CD4-positive, alpha-beta T cell (primary cell): ENCODE measurements at regions not wholly inside any gene's neighbourhood (a gene's known extent, or its start where the extent isn't known, plus 50 kb on each side); places are given as distances from the start of the nearest gene placed in this dataset.

ENCODE experiments used
- ATAC-seq: fragments of 200-7000 bp; cut with Tn5 transposase; one replicate; pipeline ENCODE4 v1.10.0; 2022; ENCODE audit warnings: mild to moderate bottlenecking; ENCODE audit not compliant: poor library complexity
- CTCF ChIA-PET: fragments of 350-600 bp; sonication (Branson Sonifier 250); formaldehyde crosslinking; loops from one replicate; lab custom pipeline; 2021; ENCODE audit warnings: antibody characterized with exemption, inconsistent platforms; lab: Charles Lee
- POLR2A ChIA-PET: fragments of 350-600 bp; sonication (Branson Sonifier 250); formaldehyde crosslinking; loops from one replicate; lab custom pipeline; 2021; ENCODE audit warnings: antibody characterized with exemption, inconsistent platforms; lab: Charles Lee
- DNase-seq, 14 experiments: peaks; one replicate each; pipeline ENCODE4 v3.0.0-alpha.2; 2013 to 2020; ENCODE audit warnings: mixed read lengths in 2 of 14
- H3K27ac ChIP-seq, 2 donors: one replicate each; pipeline versions ENCODE4 v1.5.1 to v1.7.0; 2013; ENCODE audit warnings: low read length in 2 of 2, low read depth in 1 of 2, mild to moderate bottlenecking in 1 of 2
- H3K27me3 ChIP-seq, 2 experiments: 1 replicate in 1 of 2; 2 replicates in 1 of 2; pipeline versions ENCODE4 v1.6.1 to v1.7.0; 2013; ENCODE audit warnings: low read length in 2 of 2, control low read depth in 1 of 2, mild to moderate bottlenecking in 1 of 2, moderate library complexity in 1 of 2; ENCODE audit not compliant: insufficient read depth in 2 of 2, control insufficient read depth in 1 of 2
- H3K36me3 ChIP-seq: one replicate; pipeline ENCODE4 v1.6.1; 2013; ENCODE audit warnings: low read length, control low read depth; ENCODE audit not compliant: insufficient read depth
- H3K4me1 ChIP-seq: one replicate; pipeline ENCODE4 v1.6.1; 2013; ENCODE audit warnings: low read length, control low read depth; ENCODE audit not compliant: insufficient read depth
- H3K4me3 ChIP-seq: one replicate; pipeline ENCODE4 v1.5.1; 2013; ENCODE audit warnings: mild to moderate bottlenecking, low read length, moderate library complexity
- H3K9me3 ChIP-seq, 2 experiments: 1 replicate in 1 of 2; 2 replicates in 1 of 2; pipeline versions ENCODE4 v1.6.1 to v1.7.0; 2013; ENCODE audit warnings: low read length in 2 of 2, mild to moderate bottlenecking in 2 of 2, control low read depth in 1 of 2, moderate library complexity in 1 of 2; ENCODE audit not compliant: control insufficient read depth in 1 of 2, insufficient read depth in 1 of 2
- H3K27ac Mint-ChIP-seq: one replicate; pipeline ENCODE4 v1.8.0; 2020; ENCODE audit warnings: mixed read lengths
- H3K27me3 Mint-ChIP-seq: one replicate; pipeline ENCODE4 v1.8.0; 2021; ENCODE audit warnings: mixed read lengths
- H3K36me3 Mint-ChIP-seq: one replicate; pipeline ENCODE4 v1.8.0; 2021; ENCODE audit warnings: low read depth, mixed read lengths
- H3K4me1 Mint-ChIP-seq: one replicate; pipeline ENCODE4 v1.8.0; 2021; ENCODE audit warnings: low read depth, mixed read lengths
- H3K4me3 Mint-ChIP-seq: one replicate; pipeline ENCODE4 v1.8.0; 2020; ENCODE audit warnings: mild to moderate bottlenecking, mixed read lengths
- H3K9me3 Mint-ChIP-seq: one replicate; pipeline ENCODE4 v1.8.0; 2020; ENCODE audit warnings: mixed read lengths
- intact Hi-C, 2 experiments: fragments of 100-400 bp; cut with DNase I in 1 of 2; cut with micrococcal nuclease in 1 of 2; formaldehyde crosslinking; loops; one replicate each; pipeline versions ENCODE4 v1.15.1 to v1.9.0; 2023 to 2025; cut with DNase I, micrococcal nuclease
- TF ChIP-seq, protein P1 (sequence below): fragments of 200-600 bp; IDR thresholded peaks from one replicate; pipeline ENCODE4 v1.8.0; 2022; ENCODE audit warnings: antibody characterized with exemption, mild to moderate bottlenecking

GRCh38 chr18:26794230-26795101 lies 71.0 kb downstream of the AQP4 start:
- Mint-ChIP-seq H3K36me3 (no peaks in the 10 kb centered on the region), H3K4me1 (no peaks in the 10 kb centered on the region), H3K4me3 (no peak overlapping the region), H3K9me3 (peaks cover 10% of the 10 kb centered on the region), H3K27me3 (no peaks in the 10 kb centered on the region), H3K27ac (no peak overlapping the region)
- intact Hi-C loops, result no loop called here
- ATAC-seq (no peak), DNase-seq (no peak)
- Histone ChIP-seq H3K4me1 (no peaks in the 10 kb centered on the region), H3K27ac (no peak overlapping the region), H3K27me3 (no peaks in the 10 kb centered on the region), H3K4me3 (no peak overlapping the region), H3K9me3 (no peaks in the 10 kb centered on the region), H3K36me3 (no peaks in the 10 kb centered on the region)
- CTCF ChIA-PET, result no interaction called here
- POLR2A ChIA-PET, result no interaction called here
- TF ChIP-seq, protein P1, sequence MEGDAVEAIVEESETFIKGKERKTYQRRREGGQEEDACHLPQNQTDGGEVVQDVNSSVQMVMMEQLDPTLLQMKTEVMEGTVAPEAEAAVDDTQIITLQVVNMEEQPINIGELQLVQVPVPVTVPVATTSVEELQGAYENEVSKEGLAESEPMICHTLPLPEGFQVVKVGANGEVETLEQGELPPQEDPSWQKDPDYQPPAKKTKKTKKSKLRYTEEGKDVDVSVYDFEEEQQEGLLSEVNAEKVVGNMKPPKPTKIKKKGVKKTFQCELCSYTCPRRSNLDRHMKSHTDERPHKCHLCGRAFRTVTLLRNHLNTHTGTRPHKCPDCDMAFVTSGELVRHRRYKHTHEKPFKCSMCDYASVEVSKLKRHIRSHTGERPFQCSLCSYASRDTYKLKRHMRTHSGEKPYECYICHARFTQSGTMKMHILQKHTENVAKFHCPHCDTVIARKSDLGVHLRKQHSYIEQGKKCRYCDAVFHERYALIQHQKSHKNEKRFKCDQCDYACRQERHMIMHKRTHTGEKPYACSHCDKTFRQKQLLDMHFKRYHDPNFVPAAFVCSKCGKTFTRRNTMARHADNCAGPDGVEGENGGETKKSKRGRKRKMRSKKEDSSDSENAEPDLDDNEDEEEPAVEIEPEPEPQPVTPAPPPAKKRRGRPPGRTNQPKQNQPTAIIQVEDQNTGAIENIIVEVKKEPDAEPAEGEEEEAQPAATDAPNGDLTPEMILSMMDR, result no peak

DNA sequence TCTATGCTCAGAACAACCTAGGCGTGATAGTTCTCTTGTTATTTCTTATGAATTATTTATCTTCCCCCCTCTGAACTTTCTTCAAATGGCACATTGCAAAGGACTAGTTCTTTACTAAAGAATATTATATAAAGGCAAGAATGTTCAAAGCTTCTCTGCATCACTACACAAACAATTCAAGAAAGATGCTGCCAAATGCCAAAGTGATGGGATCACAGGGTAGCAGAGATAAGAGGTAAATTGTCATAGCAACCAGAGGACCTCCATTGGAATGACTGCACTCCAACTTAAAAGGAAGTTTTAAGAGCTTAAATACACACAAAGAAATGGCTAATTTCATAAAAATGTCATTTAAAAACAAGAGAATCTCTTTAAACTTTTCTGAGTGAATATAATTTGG lies 72.8 kb downstream of the AQP4 start:
- H3K27ac ChIP-seq, result no peak overlapping the region
- ChIA-PET CTCF (no interaction called here), POLR2A (no interaction called here)
- intact Hi-C loops, result no loop called here
- TF ChIP-seq, protein P1, result no peak
- no peaks in the 10 kb centered on the region for H3K4me1 ChIP-seq
- no peak overlapping the region for H3K4me3 ChIP-seq
- no peak overlapping the region for H3K27ac Mint-ChIP-seq
- no peaks in the 10 kb centered on the region for H3K4me1 Mint-ChIP-seq
- no peaks in the 10 kb centered on the region for H3K36me3 ChIP-seq
- ATAC-seq (no peak), DNase-seq (no peak)
- no peaks in the 10 kb centered on the region for H3K27me3 Mint-ChIP-seq
- H3K9me3 ChIP-seq, result no peaks in the 10 kb centered on the region
- no peak overlapping the region for H3K4me3 Mint-ChIP-seq
- peaks cover 2% of the 10 kb centered on the region for H3K9me3 Mint-ChIP-seq
- no peaks in the 10 kb centered on the region for H3K27me3 ChIP-seq
- no peaks in the 10 kb centered on the region for H3K36me3 Mint-ChIP-seq

- CTCF ChIA-PET, result no interaction called here
- DNase-seq, result no peak
- H3K9me3 Mint-ChIP-seq, result peaks cover 2% of the 10 kb centered on the region
Measured at GRCh38 chr18:26791676-26792075, 73.8 kb downstream of the AQP4 start.

More at GRCh38 chr18:26791676-26792075, 73.8 kb downstream of the AQP4 start:
- TF ChIP-seq, protein P1, result no peak
- no peak overlapping the region for H3K4me3 Mint-ChIP-seq
- H3K4me1 Mint-ChIP-seq, result no peaks in the 10 kb centered on the region
- Histone ChIP-seq H3K27me3 (no peaks in the 10 kb centered on the region), H3K4me3 (no peak overlapping the region), H3K9me3 (no peaks in the 10 kb centered on the region), H3K4me1 (no peaks in the 10 kb centered on the region), H3K36me3 (no peaks in the 10 kb centered on the region), H3K27ac (no peak overlapping the region)
- H3K27me3 Mint-ChIP-seq, result no peaks in the 10 kb centered on the region
- intact Hi-C loops, result no loop called here
- H3K36me3 Mint-ChIP-seq, result no peaks in the 10 kb centered on the region
- POLR2A ChIA-PET, result no interaction called here
- H3K27ac Mint-ChIP-seq, result no peak overlapping the region
- ATAC-seq, result no peak
